H9 (cell line): ENCODE measurements at regions not wholly inside any gene's neighbourhood (a gene's known extent, or its start where the extent isn't known, plus 50 kb on each side); places are given as distances from the start of the nearest gene placed in this dataset.
"Not testable (repeated sequence)": the region's sequence is repeated elsewhere in the genome, so short reads cannot be mapped to it uniquely, and the experiment has no call there.

Experiments
- DNase-seq: peaks from one replicate; pipeline ENCODE4 v3.0.0-alpha.2; 2017
- H2AFZ ChIP-seq: one replicate; pipeline ENCODE4 v1.6.1; 2013; ENCODE audit warnings: mild to moderate bottlenecking, low read length, control low read depth, moderate library complexity
- H2AK5ac ChIP-seq: 2 replicates; pipeline ENCODE4 v1.6.1; 2013; ENCODE audit warnings: low read length, control low read depth, mixed read lengths; ENCODE audit not compliant: insufficient read length
- H2BK120ac ChIP-seq: one replicate; pipeline ENCODE4 v1.6.1; 2013; ENCODE audit warnings: low read depth, mild to moderate bottlenecking, low read length, control low read depth, inconsistent platforms; ENCODE audit not compliant: poor library complexity, severe bottlenecking
- H2BK12ac ChIP-seq: 2 replicates; pipeline ENCODE4 v1.6.1; 2013; ENCODE audit warnings: low read length, control low read depth, mixed read lengths, low read depth; ENCODE audit not compliant: insufficient read length
- H2BK15ac ChIP-seq: 2 replicates; pipeline ENCODE4 v1.6.1; 2013; ENCODE audit warnings: low read depth, low read length, control low read depth
- H2BK20ac ChIP-seq: one replicate; pipeline ENCODE4 v1.6.1; 2013; ENCODE audit warnings: low read depth, mild to moderate bottlenecking, low read length, control low read depth, inconsistent platforms; ENCODE audit not compliant: poor library complexity, severe bottlenecking
- H2BK5ac ChIP-seq: 2 replicates; pipeline ENCODE4 v1.6.1; 2013; ENCODE audit warnings: low read length, control low read depth, mixed read lengths; ENCODE audit not compliant: insufficient read length
- H3K14ac ChIP-seq: 2 replicates; pipeline ENCODE4 v1.6.1; 2013; ENCODE audit warnings: low read length, control low read depth; ENCODE audit not compliant: insufficient read depth
- H3K18ac ChIP-seq: 2 replicates; pipeline ENCODE4 v1.6.1; 2013; ENCODE audit warnings: low read depth, mild to moderate bottlenecking, mixed read lengths, low read length, control low read depth; ENCODE audit not compliant: insufficient read length
- H3K23ac ChIP-seq: 2 replicates; pipeline ENCODE4 v1.6.1; 2013; ENCODE audit warnings: low read length, control low read depth, mixed read lengths, low read depth; ENCODE audit not compliant: insufficient read length
- H3K23me2 ChIP-seq: 2 replicates; pipeline ENCODE4 v1.6.1; 2013; ENCODE audit warnings: low read depth, mild to moderate bottlenecking, mixed read lengths, low read length, control low read depth; ENCODE audit not compliant: insufficient read length, poor library complexity, severe bottlenecking
- H3K27ac ChIP-seq: 2 replicates; pipeline ENCODE4 v1.5.1; 2013; ENCODE audit warnings: low read length, control low read depth, mixed read lengths, low read depth; ENCODE audit not compliant: insufficient read length
- H3K27me3 ChIP-seq: 2 replicates; pipeline ENCODE4 v1.6.1; 2013; ENCODE audit warnings: low read length, control low read depth, inconsistent platforms; ENCODE audit not compliant: insufficient read depth
- H3K4ac ChIP-seq: 2 replicates; pipeline ENCODE4 v1.6.1; 2013; ENCODE audit warnings: low read depth, mild to moderate bottlenecking, control low read depth, inconsistent platforms, low read length, moderate library complexity
- H3K4me1 ChIP-seq: 2 replicates; pipeline ENCODE4 v1.6.1; 2013; ENCODE audit warnings: low read length, control low read depth, inconsistent platforms; ENCODE audit not compliant: insufficient read depth
- H3K4me2 ChIP-seq: 2 replicates; pipeline ENCODE4 v1.6.1; 2013; ENCODE audit warnings: low read length, control low read depth, mixed read lengths; ENCODE audit not compliant: insufficient read length, insufficient read depth
- H3K56ac ChIP-seq: 2 replicates; pipeline ENCODE4 v1.6.1; 2013; ENCODE audit warnings: low read depth, mild to moderate bottlenecking, mixed read lengths, low read length, control low read depth; ENCODE audit not compliant: insufficient read length
- H3K79me1 ChIP-seq: 2 replicates; pipeline ENCODE4 v1.6.1; 2013; ENCODE audit warnings: low read depth, mild to moderate bottlenecking, moderate library complexity, low read length, control low read depth, inconsistent platforms; ENCODE audit not compliant: insufficient read depth, poor library complexity, severe bottlenecking
- H3K79me2 ChIP-seq: 2 replicates; pipeline ENCODE4 v1.6.1; 2013; ENCODE audit warnings: low read length, control low read depth, inconsistent platforms; ENCODE audit not compliant: insufficient read depth
- H3K9ac ChIP-seq: 2 replicates; pipeline ENCODE4 v1.6.1; 2013; ENCODE audit warnings: low read length, control low read depth, mixed read lengths; ENCODE audit not compliant: insufficient read length; ENCODE audit errors: extremely low read depth
- H3K9me3 ChIP-seq: one replicate; pipeline ENCODE4 v1.6.1; 2013; ENCODE audit warnings: low read depth, low read length, inconsistent platforms; ENCODE audit not compliant: control insufficient read depth
- H3T11ph ChIP-seq: one replicate; pipeline ENCODE4 v1.6.1; 2013; ENCODE audit warnings: mild to moderate bottlenecking, low read length, control low read depth, inconsistent platforms
- H4K20me1 ChIP-seq: one replicate; pipeline ENCODE4 v1.6.1; 2013; ENCODE audit not compliant: control insufficient read depth, insufficient read length, insufficient read depth
- H4K5ac ChIP-seq: 2 replicates; pipeline ENCODE4 v1.6.1; 2013; ENCODE audit warnings: low read depth, mild to moderate bottlenecking, mixed read lengths, low read length, control low read depth; ENCODE audit not compliant: insufficient read length
- H4K8ac ChIP-seq: replicated peaks from 2 replicates; pipeline ENCODE4 v1.6.1; 2013; ENCODE audit warnings: low read length, control low read depth, mixed read lengths, low read depth; ENCODE audit not compliant: insufficient read length
- H4K91ac ChIP-seq: 2 replicates; pipeline ENCODE4 v1.6.1; 2013; ENCODE audit warnings: low read depth, mild to moderate bottlenecking, moderate library complexity, mixed read lengths, low read length, control low read depth; ENCODE audit not compliant: insufficient read length
- H3K27ac Mint-ChIP-seq, 3 experiments: 2 replicates in 2 of 3; 3 replicates in 1 of 3; pipeline ENCODE4 v1.8.0; 2020 to 2021; ENCODE audit warnings: mixed read lengths in 3 of 3, mild to moderate bottlenecking in 1 of 3, moderate library complexity in 1 of 3
- H3K27me3 Mint-ChIP-seq: 2 replicates; pipeline ENCODE4 v1.8.0; 2021; ENCODE audit warnings: low read depth, mild to moderate bottlenecking, moderate library complexity, mixed read lengths
- H3K36me3 Mint-ChIP-seq, 3 experiments: 2 replicates in 2 of 3; 3 replicates in 1 of 3; pipeline ENCODE4 v1.8.0; 2020 to 2021; ENCODE audit warnings: low read depth in 3 of 3, mixed read lengths in 3 of 3; ENCODE audit not compliant: insufficient read depth in 1 of 3
- H3K4me1 Mint-ChIP-seq, 2 experiments: 2 replicates each; pipeline ENCODE4 v1.8.0; 2020; ENCODE audit warnings: mixed read lengths in 2 of 2
- H3K4me3 Mint-ChIP-seq, 2 experiments: 2 replicates in 1 of 2; 3 replicates in 1 of 2; pipeline ENCODE4 v1.8.0; 2020 to 2021; ENCODE audit warnings: mild to moderate bottlenecking in 2 of 2, mixed read lengths in 2 of 2, moderate library complexity in 1 of 2
- H3K9me3 Mint-ChIP-seq, 2 experiments: 2 replicates in 1 of 2; 3 replicates in 1 of 2; pipeline ENCODE4 v1.8.0; 2020; ENCODE audit warnings: mild to moderate bottlenecking in 2 of 2, mixed read lengths in 2 of 2, moderate library complexity in 1 of 2
- CTCF ChIP-seq: fragments of 200-600 bp; sonication (generic); conservative IDR thresholded peaks from 3 replicates; pipeline ENCODE4 v1.8.0; 2021; ENCODE audit warnings: antibody characterized with exemption, mild to moderate bottlenecking
- WGBS: extraction: QIAGEN DNeasy Blood & Tissue Kit; methylation state at CpG from one replicate; pipeline ENCODE4 v1.1.7; 2013; ENCODE audit warnings: missing lambda C conversion rate, low lambda C conversion rate, mixed read lengths; ENCODE audit not compliant: insufficient read length; ENCODE audit errors: extremely low coverage; 5-methylcytosine and 5-hydroxymethylcytosine counted together

GRCh38 chr5:71929003-71929402, 178.3 kb upstream of the MAP1B start:
- no peak overlapping the region for H3K4ac ChIP-seq
- no peak overlapping the region for H3K4me2 ChIP-seq
- no peak for DNase-seq
- H2BK20ac ChIP-seq = no peak overlapping the region
- WGBS = no CpG with 5 or more reads among the region's 3 CpGs
- H3K79me1 ChIP-seq = no peaks in the 10 kb centered on the region
- H2BK15ac ChIP-seq = no peak overlapping the region
- H3K9me3 ChIP-seq = no peaks in the 10 kb centered on the region
- H3K27me3 ChIP-seq = no peaks in the 10 kb centered on the region
- H3K4me3 Mint-ChIP-seq = no peak overlapping the region
- H3K4me1 ChIP-seq = 0 out of 2 replicates have a peak, but pooled peaks cover 4% of the 10 kb centered on the region
- TF ChIP-seq CTCF = no peak
- H3T11ph ChIP-seq = no peak overlapping the region
- no peak overlapping the region for H4K5ac ChIP-seq
- H2AFZ ChIP-seq = no peak overlapping the region
- H3K27ac Mint-ChIP-seq = no peak overlapping the region
- H3K9ac ChIP-seq = no peak overlapping the region
- no peak overlapping the region for H4K91ac ChIP-seq
- H3K79me2 ChIP-seq = no peaks in the 10 kb centered on the region
- H3K18ac ChIP-seq = no peak overlapping the region
- no peak overlapping the region for H4K8ac ChIP-seq
- H2BK5ac ChIP-seq = no peak overlapping the region
- H2BK12ac ChIP-seq = no peak overlapping the region
- peaks cover 2% of the 10 kb centered on the region; the same call in 1 of the 2 replicates for H3K27me3 Mint-ChIP-seq
- no peak overlapping the region for H3K27ac ChIP-seq
- H3K56ac ChIP-seq = no peak overlapping the region
- no peaks in the 10 kb centered on the region for H3K23me2 ChIP-seq
- no peaks in the 10 kb centered on the region for H4K20me1 ChIP-seq
- peaks cover 0 to 2% of the 10 kb centered on the region in 2 experiments; a peak in 2 of 5 replicates for H3K9me3 Mint-ChIP-seq
- peaks cover 19 to 32% of the 10 kb centered on the region in 2 experiments for H3K4me1 Mint-ChIP-seq
- no peak overlapping the region for H2AK5ac ChIP-seq
- H3K23ac ChIP-seq = no peak overlapping the region
- no peaks in the 10 kb centered on the region for H3K36me3 Mint-ChIP-seq
- H2BK120ac ChIP-seq = no peak overlapping the region
- no peak overlapping the region for H3K14ac ChIP-seq

GRCh38 chr5:71930554-71930953, 176.7 kb upstream of the MAP1B start:
- H2AFZ ChIP-seq, H3K23me2 ChIP-seq, H3K4me2 ChIP-seq, H4K91ac ChIP-seq, H2BK120ac ChIP-seq, H3K27ac ChIP-seq, H3K9me3 Mint-ChIP-seq, H3K18ac ChIP-seq, H3K4me1 ChIP-seq, H3K27me3 ChIP-seq, H3K56ac ChIP-seq, H2AK5ac ChIP-seq, H3K36me3 Mint-ChIP-seq, H2BK15ac ChIP-seq, H4K8ac ChIP-seq, H2BK12ac ChIP-seq, H2BK5ac ChIP-seq, H3K79me1 ChIP-seq, H4K5ac ChIP-seq, DNase-seq, H3K14ac ChIP-seq, H2BK20ac ChIP-seq, H3T11ph ChIP-seq, H3K27ac Mint-ChIP-seq, H3K9me3 ChIP-seq, H3K9ac ChIP-seq, H3K4me3 Mint-ChIP-seq, H4K20me1 ChIP-seq, H3K4ac ChIP-seq, H3K23ac ChIP-seq, H3K27me3 Mint-ChIP-seq, H3K79me2 ChIP-seq: not testable (repeated sequence)
- H3K4me1 Mint-ChIP-seq = peaks cover 15 to 23% of the 10 kb centered on the region in 2 experiments
